ENCODE measurements at regions not wholly inside any gene's neighbourhood (a gene's known extent, or its start where the extent isn't known, plus 50 kb on each side); places are given as distances from the start of the nearest gene placed in this dataset.
A peak's percentile ranks its signal among the peaks of the same experiment; 100 is the strongest.
"Not testable (repeated sequence)": the region's sequence is repeated elsewhere in the genome, so short reads cannot be mapped to it uniquely, and the experiment has no call there.

GRCh38 chr6:137715589-137716045, 151.4 kb upstream of the TNFAIP3 start:
- ATAC-seq (replicated peaks in 6 of 8), result no peak
- Histone ChIP-seq H3K27ac (no peak overlapping the region), H3K4me1 (replicated peaks in 1 of 2) (no peaks in the 10 kb centered on the region), H3K4me3 (no peak overlapping the region)
- in situ Hi-C loops (cut with MboI; ENCODE audit: low pct_unique_long_range_greater_than_20kb in 2 of 9, low sequenced_read_pairs in 9 of 9, unreplicated experiment in 9 of 9), result loop anchor here in 7 of 9 experiments (25.0 kb wide), 4 partner anchors 147 to 272 kb away; partner anchors contain the start of gene TNFAIP3 (in 2 of the 7)
- WGBS, 10 experiments, result 10 to 100% (median 60%) methylated on average over 1 to 4 of the region's 4 CpGs; no CpG with 5 or more reads in 2 of the 10 experiments

- Histone ChIP-seq H3K4me1 (replicated peaks in 1 of 2) (no peaks in the 10 kb centered on the region), H3K27ac (no peak overlapping the region), H3K4me3 (no peak overlapping the region)
- 38 to 100% (median 83%) methylated on average over 1 to 6 of the region's 7 CpGs; no CpG with 5 or more reads in 1 of the 10 experiments for WGBS, 10 experiments
- ATAC-seq (replicated peaks in 6 of 8), result peak in 1 of 8 experiments; percentile 81
- in situ Hi-C loops (cut with MboI; ENCODE audit: low pct_unique_long_range_greater_than_20kb in 2 of 9, low sequenced_read_pairs in 9 of 9, unreplicated experiment in 9 of 9), result loop anchor here in 7 of 9 experiments (25.0 kb wide), 4 partner anchors 145 to 270 kb away; partner anchors contain the start of gene TNFAIP3 (in 2 of the 7)
These were observed 149.7 kb upstream of the TNFAIP3 start for GRCh38 chr6:137717074-137718073.

- ATAC-seq (replicated peaks in 6 of 8); H3K4me1 ChIP-seq (replicated peaks in 1 of 2); H3K4me3 ChIP-seq; H3K27ac ChIP-seq: not testable (repeated sequence)
- in situ Hi-C loops (cut with MboI; ENCODE audit: low pct_unique_long_range_greater_than_20kb in 2 of 9, low sequenced_read_pairs in 9 of 9, unreplicated experiment in 9 of 9), result loop anchor here in 7 of 9 experiments (25.0 kb wide), 4 partner anchors 143 to 268 kb away; partner anchors contain the start of gene TNFAIP3 (in 2 of the 7)
- WGBS, 10 experiments, result 50 to 100% (median 91%) methylated on average over 1 to 5 of the region's 5 CpGs; no CpG with 5 or more reads in 3 of the 10 experiments
These were observed 148.2 kb upstream of the TNFAIP3 start for GRCh38 chr6:137718903-137719302.

GRCh38 chr6:137722749-137723272, 144.2 kb upstream of the TNFAIP3 start:
- no peak overlapping the region for H3K27ac ChIP-seq
- ATAC-seq (replicated peaks in 6 of 8), result no peak
- in situ Hi-C loops (cut with MboI; ENCODE audit: low pct_unique_long_range_greater_than_20kb in 2 of 9, low sequenced_read_pairs in 9 of 9, unreplicated experiment in 9 of 9), result loop anchor here in 7 of 9 experiments (25.0 kb wide), 4 partner anchors 139 to 264 kb away; partner anchors contain the start of gene TNFAIP3 (in 2 of the 7)
- H3K4me1 ChIP-seq (replicated peaks in 1 of 2), result no peaks in the 10 kb centered on the region
- WGBS, 10 experiments, result 39 to 95% (median 74%) methylated on average over 1 to 5 of the region's 5 CpGs; no CpG with 5 or more reads in 2 of the 10 experiments
- no peak overlapping the region for H3K4me3 ChIP-seq

GRCh38 chr6:137723273-137724017, 143.6 kb upstream of the TNFAIP3 start:
- WGBS, 10 experiments, result 53 to 84% (median 73%) methylated on average over 1 to 4 of the region's 4 CpGs; no CpG with 5 or more reads in 1 of the 10 experiments
- Histone ChIP-seq H3K27ac (no peak overlapping the region), H3K4me3 (no peak overlapping the region), H3K4me1 (replicated peaks in 1 of 2) (no peaks in the 10 kb centered on the region)
- in situ Hi-C loops (cut with MboI; ENCODE audit: low pct_unique_long_range_greater_than_20kb in 2 of 9, low sequenced_read_pairs in 9 of 9, unreplicated experiment in 9 of 9), result loop anchor here in 7 of 9 experiments (25.0 kb wide), 4 partner anchors 139 to 264 kb away; partner anchors contain the start of gene TNFAIP3 (in 2 of the 7)
- ATAC-seq (replicated peaks in 6 of 8), result no peak

GRCh38 chr6:137724018-137724403, 143.0 kb upstream of the TNFAIP3 start:
- H3K27ac ChIP-seq, result no peak overlapping the region
- no peak for ATAC-seq (replicated peaks in 6 of 8)
- no peak overlapping the region for H3K4me3 ChIP-seq
- in situ Hi-C loops (cut with MboI; ENCODE audit: low pct_unique_long_range_greater_than_20kb in 2 of 9, low sequenced_read_pairs in 9 of 9, unreplicated experiment in 9 of 9), result loop anchor here in 7 of 9 experiments (25.0 kb wide), 4 partner anchors 138 to 263 kb away; partner anchors contain the start of gene TNFAIP3 (in 2 of the 7)
- 43 to 100% (median 88%) methylated on average over 2 to 3 of the region's 3 CpGs; no CpG with 5 or more reads in 3 of the 10 experiments for WGBS, 10 experiments
- H3K4me1 ChIP-seq (replicated peaks in 1 of 2), result no peaks in the 10 kb centered on the region

- WGBS, 10 experiments, result 60 to 95% (median 92%) methylated on average over 1 to 10 of the region's 10 CpGs
- ATAC-seq (replicated peaks in 6 of 8), result no peak
- in situ Hi-C loops (cut with MboI; ENCODE audit: low pct_unique_long_range_greater_than_20kb in 2 of 9, low sequenced_read_pairs in 9 of 9, unreplicated experiment in 9 of 9), result loop anchor here in 7 of 9 experiments (25.0 kb wide), 4 partner anchors 138 to 263 kb away; partner anchors contain the start of gene TNFAIP3 (in 2 of the 7)
- Histone ChIP-seq H3K4me1 (replicated peaks in 1 of 2) (no peaks in the 10 kb centered on the region), H3K27ac (no peak overlapping the region), H3K4me3 (no peak overlapping the region)
These were observed 142.4 kb upstream of the TNFAIP3 start for GRCh38 chr6:137724495-137725211.

- no peak for ATAC-seq (replicated peaks in 6 of 8)
- in situ Hi-C loops (cut with MboI; ENCODE audit: low pct_unique_long_range_greater_than_20kb in 2 of 9, low sequenced_read_pairs in 9 of 9, unreplicated experiment in 9 of 9), result no loop called here
- 44 to 91% (median 74%) methylated on average over 1 to 2 of the region's 2 CpGs; no CpG with 5 or more reads in 3 of the 10 experiments for WGBS, 10 experiments
These were observed 141.1 kb upstream of the TNFAIP3 start for GRCh38 chr6:137725949-137726348.

GRCh38 chr6:137726582-137726981, 140.5 kb upstream of the TNFAIP3 start:
- H3K4me3 ChIP-seq, result no peak overlapping the region
- H3K4me1 ChIP-seq (replicated peaks in 1 of 2), result no peaks in the 10 kb centered on the region
- no peak overlapping the region for H3K27ac ChIP-seq
- 17 to 100% (median 90%) methylated on average over 1 of the region's 1 CpG; no CpG with 5 or more reads in 3 of the 10 experiments for WGBS, 10 experiments
- ATAC-seq (replicated peaks in 6 of 8), result no peak
- in situ Hi-C loops (cut with MboI; ENCODE audit: low pct_unique_long_range_greater_than_20kb in 2 of 9, low sequenced_read_pairs in 9 of 9, unreplicated experiment in 9 of 9), result no loop called here

More at GRCh38 chr6:137725949-137726348, 141.1 kb upstream of the TNFAIP3 start:
- Histone ChIP-seq H3K4me3 (no peak overlapping the region), H3K27ac (no peak overlapping the region), H3K4me1 (replicated peaks in 1 of 2) (no peaks in the 10 kb centered on the region)

- Histone ChIP-seq H3K4me1 (replicated peaks in 1 of 2) (no peaks in the 10 kb centered on the region), H3K27ac (no peak overlapping the region), H3K4me3 (no peak overlapping the region)
- WGBS, 10 experiments, result 37 to 100% (median 88%) methylated on average over 2 to 4 of the region's 4 CpGs
- ATAC-seq (replicated peaks in 6 of 8), result no peak
- in situ Hi-C loops (cut with MboI; ENCODE audit: low pct_unique_long_range_greater_than_20kb in 2 of 9, low sequenced_read_pairs in 9 of 9, unreplicated experiment in 9 of 9), result no loop called here
These were observed 139.8 kb upstream of the TNFAIP3 start for GRCh38 chr6:137727216-137727765.

- peak in 4 of 8 experiments; percentile 21 to 50 (median 43) for ATAC-seq (replicated peaks in 6 of 8)
- 0 to 79% (median 45%) methylated on average over 2 to 6 of the region's 6 CpGs for WGBS, 10 experiments
- no peak overlapping the region for H3K4me3 ChIP-seq
- in situ Hi-C loops (cut with MboI; ENCODE audit: low pct_unique_long_range_greater_than_20kb in 2 of 9, low sequenced_read_pairs in 9 of 9, unreplicated experiment in 9 of 9), result no loop called here
- H3K27ac ChIP-seq, result no peak overlapping the region
- H3K4me1 ChIP-seq (replicated peaks in 1 of 2), result no peaks in the 10 kb centered on the region
These were observed 138.4 kb upstream of the TNFAIP3 start for GRCh38 chr6:137728386-137729349.

Data from motor neuron (in vitro differentiated cells).